Skeletal muscle tissue (tissue), 3 donors: ENCODE measurements at regions not wholly inside any gene's neighbourhood (a gene's known extent, or its start where the extent isn't known, plus 50 kb on each side); places are given as distances from the start of the nearest gene placed in this dataset.

Source experiments
- H3K27ac ChIP-seq: one replicate; pipeline ENCODE4 v1.7.0; 2013; ENCODE audit warnings: mild to moderate bottlenecking, low read depth, low read length, inconsistent platforms
- H3K27me3 ChIP-seq, 3 donors: one replicate each; pipeline ENCODE4 v1.7.0; 2013; ENCODE audit warnings: low read length in 3 of 3; ENCODE audit not compliant: control insufficient read depth in 3 of 3, insufficient read depth in 3 of 3
- H3K36me3 ChIP-seq, 3 donors: one replicate each; pipeline ENCODE4 v1.7.0; 2013; ENCODE audit warnings: low read length in 3 of 3; ENCODE audit not compliant: control insufficient read depth in 3 of 3, insufficient read depth in 3 of 3
- H3K4me1 ChIP-seq, 3 donors: one replicate each; pipeline ENCODE4 v1.7.0; 2013; ENCODE audit warnings: low read length in 3 of 3, mild to moderate bottlenecking in 3 of 3; ENCODE audit not compliant: control insufficient read depth in 3 of 3, insufficient read depth in 3 of 3
- H3K4me3 ChIP-seq, 3 donors: one replicate each; pipeline ENCODE4 v1.7.0; 2013; ENCODE audit warnings: low read length in 3 of 3
- H3K9ac ChIP-seq, 3 donors: one replicate each; pipeline ENCODE4 v1.7.0; 2013; ENCODE audit warnings: low read length in 3 of 3, mild to moderate bottlenecking in 3 of 3, moderate library complexity in 2 of 3, low read depth in 1 of 3
- H3K9me3 ChIP-seq, 3 donors: one replicate each; pipeline ENCODE4 v1.7.0; 2013; ENCODE audit warnings: low read length in 3 of 3; ENCODE audit not compliant: control insufficient read depth in 3 of 3
- donor health status: Osteomylitis.

DNA sequence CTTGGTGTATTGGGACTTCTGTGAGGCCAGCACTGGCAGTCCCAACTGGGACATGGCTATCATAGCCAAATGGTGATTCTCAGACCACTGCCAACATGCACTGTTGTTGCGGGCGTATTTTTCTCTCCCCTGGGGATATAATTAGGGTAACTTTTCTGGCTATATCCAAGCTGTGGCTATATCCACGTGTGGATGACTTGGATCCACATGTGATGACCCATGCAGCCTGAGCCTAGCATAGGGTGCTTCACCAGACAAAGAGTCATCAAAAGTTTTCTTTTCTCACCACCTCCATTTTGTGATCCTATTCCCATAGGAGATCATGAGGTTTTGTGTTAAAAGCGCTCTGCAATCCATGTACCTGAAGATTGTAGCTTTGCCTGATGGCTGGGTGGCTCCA lies 51.2 kb upstream of the CSF3R start:
- H3K4me1 ChIP-seq, result no peaks in the 10 kb centered on the region
- H3K36me3 ChIP-seq, result no peaks in the 10 kb centered on the region
- H3K9me3 ChIP-seq, result peaks cover 0 to 9% (median 2%) of the 10 kb centered on the region in 3 donors
- H3K27me3 ChIP-seq, result peaks cover 7 to 32% (median 26%) of the 10 kb centered on the region in 3 donors
- no peak overlapping the region for H3K4me3 ChIP-seq
- H3K9ac ChIP-seq, result no peak overlapping the region
- no peak overlapping the region for H3K27ac ChIP-seq

DNA sequence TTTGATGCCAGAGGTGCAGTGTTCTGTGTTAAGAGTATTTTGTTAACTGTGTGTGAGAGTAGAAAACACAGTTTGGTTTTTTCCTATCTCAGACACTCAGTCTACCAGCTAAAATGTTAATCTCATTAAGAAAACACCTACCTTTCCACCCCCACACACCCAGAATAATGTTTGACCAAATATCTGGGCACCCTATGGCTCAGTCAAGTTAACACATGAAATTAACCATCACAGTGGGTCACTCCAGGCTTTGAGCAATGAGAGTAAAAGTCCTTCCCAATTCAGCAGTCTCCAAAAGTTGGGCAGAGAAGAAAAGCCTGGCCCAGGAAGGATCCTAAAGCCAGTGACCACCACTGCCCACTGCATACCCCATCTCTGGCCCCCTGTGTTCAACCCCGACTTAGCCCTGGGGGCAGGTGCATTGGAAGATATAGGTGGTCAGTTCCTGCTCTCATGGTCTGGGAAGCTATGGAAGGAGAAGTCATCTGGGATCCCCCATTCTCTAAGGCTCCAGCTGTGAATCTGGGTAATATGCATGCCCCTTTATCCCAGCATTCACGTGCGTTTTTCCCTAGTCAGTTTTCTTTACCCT lies 50.2 kb upstream of the CSF3R start:
- peaks cover 10 to 39% (median 28%) of the 10 kb centered on the region in 3 donors for H3K27me3 ChIP-seq
- no peak overlapping the region for H3K27ac ChIP-seq

More for the DNA sequence above, 50.2 kb upstream of the CSF3R start:
- Histone ChIP-seq H3K4me3 (no peak overlapping the region), H3K9me3 (peaks cover 0 to 9% (median 2%) of the 10 kb centered on the region in 3 donors), H3K4me1 (no peaks in the 10 kb centered on the region), H3K9ac (no peak overlapping the region), H3K36me3 (no peaks in the 10 kb centered on the region)
